SK-N-MC (cell line): ENCODE measurements at regions not wholly inside any gene's neighbourhood (a gene's known extent, or its start where the extent isn't known, plus 50 kb on each side); places are given as distances from the start of the nearest gene placed in this dataset.

Experiments
- DNase-seq: peaks from one replicate; pipeline ENCODE4 v3.0.0-alpha.2; 2011; ENCODE audit warnings: low read depth, low spot score
- H3K27ac ChIP-seq: fragments of 200-600 bp; sonication (generic); 2 replicates; pipeline ENCODE4 v1.5.1; 2016; ENCODE audit warnings: mixed run types
- H3K36me3 ChIP-seq: fragments of 200-600 bp; sonication (generic); 2 replicates; pipeline ENCODE4 v1.6.1; 2017; ENCODE audit warnings: antibody characterized with exemption, low read length, mixed read lengths; ENCODE audit not compliant: insufficient read depth
- H3K4me3 ChIP-seq: fragments of 200-600 bp; sonication (generic); 2 replicates; pipeline ENCODE4 v1.5.1; 2016
- H3K9ac ChIP-seq: fragments of 200-600 bp; sonication (generic); 2 replicates; pipeline ENCODE4 v1.8.0; 2017; ENCODE audit warnings: mixed run types, mixed read lengths; ENCODE audit not compliant: insufficient read length
- H3K9me3 ChIP-seq: fragments of 200-600 bp; sonication (generic); 2 replicates; pipeline ENCODE4 v1.6.1; 2017; ENCODE audit warnings: low read depth, mild to moderate bottlenecking, antibody characterized with exemption, low read length, moderate library complexity, mixed read lengths
- EZH2 ChIP-seq: fragments of 200-600 bp; sonication (generic); IDR thresholded peaks from one replicate; pipeline ENCODE4 v1.6.1; 2017; ENCODE audit warnings: antibody characterized with exemption
- FOXP2 ChIP-seq: optimal IDR thresholded peaks from 2 replicates; pipeline ENCODE3; 2011; ENCODE audit warnings: mild to moderate bottlenecking, moderate library complexity; ENCODE audit not compliant: insufficient read depth; ENCODE audit errors: extremely low read length, control extremely low read depth
- POLR2AphosphoS5 ChIP-seq: IDR thresholded peaks from 2 replicates; pipeline ENCODE4 v1.6.1; 2012; ENCODE audit warnings: mild to moderate bottlenecking, low read depth, low read length, borderline replicate concordance

GRCh38 chr17:6204203-6204722 is 134.1 kb downstream of the WSCD1 start:
- no peak overlapping the region for H3K27ac ChIP-seq
- H3K4me3 ChIP-seq, result no peak overlapping the region
- no peak for DNase-seq
- H3K9ac ChIP-seq, result no peak overlapping the region
- H3K36me3 ChIP-seq, result no peaks in the 10 kb centered on the region
- TF ChIP-seq FOXP2 (no peak), EZH2 (no peak), POLR2AphosphoS5 (no peak)
- no peaks in the 10 kb centered on the region for H3K9me3 ChIP-seq

DNA sequence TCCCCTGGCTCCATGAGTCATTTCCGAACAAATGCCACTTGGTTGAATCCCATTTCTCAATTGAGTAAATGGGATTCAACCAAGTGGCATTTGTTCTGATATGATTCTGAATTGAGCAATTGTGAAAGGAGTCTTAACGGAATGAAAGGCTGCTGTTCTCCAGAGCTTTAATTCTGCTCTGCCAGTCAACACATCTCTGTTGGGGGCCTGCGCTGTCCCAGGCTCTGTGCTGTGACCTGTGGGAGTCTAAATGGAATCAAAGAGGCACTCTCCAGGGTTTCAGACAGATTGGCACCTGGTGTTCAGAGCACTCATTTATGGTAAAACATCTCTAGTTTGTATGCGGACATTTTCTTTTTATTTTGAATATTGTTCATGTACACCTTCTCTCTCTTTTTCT is 126.2 kb downstream of the WSCD1 start:
- no peak for TF ChIP-seq FOXP2
- DNase-seq, result no peak
- Histone ChIP-seq H3K36me3 (no peaks in the 10 kb centered on the region), H3K9ac (no peak overlapping the region), H3K4me3 (no peak overlapping the region), H3K27ac (no peak overlapping the region), H3K9me3 (no peaks in the 10 kb centered on the region)

DNA sequence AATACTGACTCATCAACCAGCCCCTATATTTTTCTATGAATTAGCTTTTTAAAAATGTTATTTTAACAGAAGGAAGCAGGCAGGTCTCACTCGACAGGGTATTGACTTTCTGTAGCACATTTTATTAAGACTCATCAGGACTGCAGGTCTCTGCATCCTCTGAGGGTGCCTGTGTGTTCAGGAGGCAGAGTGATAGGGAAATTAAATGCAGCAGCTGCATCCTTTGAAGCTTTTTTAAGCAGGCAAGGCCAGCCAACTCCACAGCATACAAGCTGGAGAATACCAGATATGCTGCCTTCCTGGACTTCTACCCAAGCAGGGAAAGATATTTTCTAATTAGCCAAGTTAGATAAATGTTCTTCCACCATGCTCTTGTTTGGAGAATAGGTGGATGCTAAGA is 124.9 kb downstream of the WSCD1 start:
- no peak for DNase-seq

GRCh38 chr17:6191405-6192324 is 121.5 kb downstream of the WSCD1 start:
- Histone ChIP-seq H3K9me3 (no peaks in the 10 kb centered on the region), H3K36me3 (no peaks in the 10 kb centered on the region), H3K27ac (no peak overlapping the region), H3K4me3 (no peak overlapping the region), H3K9ac (no peak overlapping the region)
- TF ChIP-seq FOXP2 (no peak), POLR2AphosphoS5 (no peak), EZH2 (no peak)
- no peak for DNase-seq

More for the DNA sequence above, 124.9 kb downstream of the WSCD1 start:
- Histone ChIP-seq H3K4me3 (no peak overlapping the region), H3K9me3 (no peaks in the 10 kb centered on the region), H3K36me3 (no peaks in the 10 kb centered on the region), H3K27ac (no peak overlapping the region), H3K9ac (no peak overlapping the region)
- no peak for TF ChIP-seq POLR2AphosphoS5
- TF ChIP-seq EZH2, result no peak
- TF ChIP-seq FOXP2, result no peak

DNA sequence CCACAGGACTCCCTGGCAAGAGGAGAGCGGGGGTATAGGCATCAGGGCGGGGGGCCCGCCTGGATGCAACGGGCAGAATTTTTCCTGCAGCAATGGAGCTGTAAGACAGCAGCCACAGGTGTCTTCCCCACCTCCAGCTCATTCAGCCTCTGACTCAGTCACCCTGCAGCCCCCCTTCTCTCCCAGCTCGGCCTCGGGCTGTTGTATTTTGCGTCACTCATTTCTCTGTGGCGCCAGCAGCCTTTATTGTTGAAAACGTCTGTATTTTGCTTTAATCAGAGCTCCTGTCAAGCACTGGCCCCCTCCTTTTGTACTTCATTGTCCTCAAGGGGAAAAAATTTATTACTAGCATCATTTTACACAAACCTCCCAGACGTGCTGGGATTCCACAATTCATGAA is 117.7 kb downstream of the WSCD1 start:
- DNase-seq, result no peak
- Histone ChIP-seq H3K4me3 (no peak overlapping the region), H3K9ac (no peak overlapping the region), H3K9me3 (no peaks in the 10 kb centered on the region), H3K27ac (no peak overlapping the region), H3K36me3 (no peaks in the 10 kb centered on the region)
- no peak for TF ChIP-seq EZH2
- TF ChIP-seq FOXP2, result no peak
- no peak for TF ChIP-seq POLR2AphosphoS5

- no peak overlapping the region for H3K4me3 ChIP-seq
- H3K36me3 ChIP-seq, result no peaks in the 10 kb centered on the region
- H3K9me3 ChIP-seq, result no peaks in the 10 kb centered on the region
- H3K27ac ChIP-seq, result no peak overlapping the region
- no peak for DNase-seq
- TF ChIP-seq FOXP2 (no peak), POLR2AphosphoS5 (no peak), EZH2 (no peak)
- no peak overlapping the region for H3K9ac ChIP-seq
These were observed 116.8 kb downstream of the WSCD1 start for GRCh38 chr17:6186998-6187397.

DNA sequence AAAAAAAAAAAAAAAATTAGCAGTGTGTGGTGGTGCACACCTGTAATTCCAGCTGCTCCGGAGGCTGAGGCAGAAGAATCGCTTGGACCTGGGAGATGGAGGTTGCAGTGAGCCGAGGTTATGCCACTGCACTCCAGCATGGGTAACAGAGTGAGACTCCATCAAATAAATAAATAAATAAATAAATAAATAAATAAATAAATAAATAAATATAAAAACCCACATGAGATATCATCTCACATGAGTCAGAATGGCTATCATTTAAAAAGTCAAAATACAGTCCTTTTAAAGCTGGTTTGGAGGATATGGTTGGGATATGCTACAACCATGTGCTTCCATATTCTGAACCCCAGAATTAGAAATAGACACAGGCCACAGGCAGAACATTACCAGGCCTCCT is 114.3 kb downstream of the WSCD1 start:
- Histone ChIP-seq H3K9me3 (no peaks in the 10 kb centered on the region), H3K9ac (no peak overlapping the region), H3K4me3 (no peak overlapping the region), H3K27ac (no peak overlapping the region), H3K36me3 (no peaks in the 10 kb centered on the region)
- no peak for TF ChIP-seq FOXP2
- no peak for DNase-seq

DNA sequence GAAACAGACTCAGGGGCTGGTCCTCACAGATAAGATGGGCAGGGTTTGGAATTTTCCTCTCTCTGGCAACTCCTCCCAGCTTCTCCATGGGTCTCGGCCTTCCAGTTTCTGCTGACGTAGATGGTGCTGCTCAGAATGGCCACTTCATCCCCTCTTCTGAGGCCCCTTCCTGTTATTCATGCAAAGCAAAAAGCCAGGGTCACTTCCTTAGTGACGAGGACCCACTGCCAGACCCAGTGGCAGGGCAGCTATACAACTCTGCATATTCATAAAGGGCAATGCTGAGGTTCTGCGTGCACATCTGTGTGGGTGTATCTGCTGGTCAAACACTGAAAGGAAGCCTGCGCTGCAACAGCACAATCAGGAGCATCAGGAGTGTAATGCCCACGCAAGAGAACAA is 108.8 kb downstream of the WSCD1 start:
- TF ChIP-seq FOXP2, result no peak
- TF ChIP-seq POLR2AphosphoS5, result no peak
- TF ChIP-seq EZH2, result no peak
- Histone ChIP-seq H3K9me3 (no peaks in the 10 kb centered on the region), H3K9ac (no peak overlapping the region), H3K4me3 (no peak overlapping the region), H3K27ac (no peak overlapping the region), H3K36me3 (no peaks in the 10 kb centered on the region)
- DNase-seq, result no peak
